GM18867 (cell line): ENCODE measurements at regions not wholly inside any gene's neighbourhood (a gene's known extent, or its start where the extent isn't known, plus 50 kb on each side); places are given as distances from the start of the nearest gene placed in this dataset.
"Not testable (repeated sequence)": the region's sequence is repeated elsewhere in the genome, so short reads cannot be mapped to it uniquely, and the experiment has no call there.

Experiments used
- ATAC-seq: cut with Tn5 transposase; IDR thresholded peaks from one replicate; pipeline ENCODE4 v1.9.1; 2021; ENCODE audit warnings: mild to moderate bottlenecking, moderate library complexity; ENCODE audit not compliant: unreplicated experiment

DNA sequence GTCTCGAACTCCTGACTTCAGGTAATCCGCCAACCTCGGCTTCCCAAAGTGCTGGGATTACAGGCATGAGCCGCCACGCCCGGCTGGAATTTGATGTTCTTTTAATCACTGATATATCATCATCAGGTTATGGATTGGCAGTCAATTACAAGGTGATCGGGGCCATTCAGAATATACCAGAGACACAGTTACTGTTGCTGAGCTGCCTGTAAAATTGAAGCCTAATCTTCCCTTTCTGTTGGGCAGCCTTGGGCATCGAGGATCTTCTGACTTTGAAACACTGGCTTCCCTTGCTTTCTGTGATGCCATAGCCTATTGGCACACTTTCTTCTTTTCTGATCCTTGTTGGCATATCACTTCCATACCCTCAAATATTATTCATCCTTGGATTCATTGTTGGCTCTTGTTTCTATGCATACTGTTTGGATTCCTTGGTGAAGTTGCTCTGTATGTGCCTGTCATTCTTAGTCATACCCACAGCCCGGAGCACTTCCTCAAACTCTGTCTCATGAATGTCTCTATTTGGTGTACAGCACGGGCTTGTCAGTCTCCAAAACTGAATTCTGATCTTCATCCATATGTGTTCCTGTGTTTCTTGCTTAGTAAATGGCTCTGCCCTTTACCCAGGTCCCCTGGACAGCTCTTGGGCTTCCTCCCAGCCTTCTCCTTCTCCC, 85.6 kb upstream of the CRYM start:
- ATAC-seq, result peak; percentile 25

DNA sequence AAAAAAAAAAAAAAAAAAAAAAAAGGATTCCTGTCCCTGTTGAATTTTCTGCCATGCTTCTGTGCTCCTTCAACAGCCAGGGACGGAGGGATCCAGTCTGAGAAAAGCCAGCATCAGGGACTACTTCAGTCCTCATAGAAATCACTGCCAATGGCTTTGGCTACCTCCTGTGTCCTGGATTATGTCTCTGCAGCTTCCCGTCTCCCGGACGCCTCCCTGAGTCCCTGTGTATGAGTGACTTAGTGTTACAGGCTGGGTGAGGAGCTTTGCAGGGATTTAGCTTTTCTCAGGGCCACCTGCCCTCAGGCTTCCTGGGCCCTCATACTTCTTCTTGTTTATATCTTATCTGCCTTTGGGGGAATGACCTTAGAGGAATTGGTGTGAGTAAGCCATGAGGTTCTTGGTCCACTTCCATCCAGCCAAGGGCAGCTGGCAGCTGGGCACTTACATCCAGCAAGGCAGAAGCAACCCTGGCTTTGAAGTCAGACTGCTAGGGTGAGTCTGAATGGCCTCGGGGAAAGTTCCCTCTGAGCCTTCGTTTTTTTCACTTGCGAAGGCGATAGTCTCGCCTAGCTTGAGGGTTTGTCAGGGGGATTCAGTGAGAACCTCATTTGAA, 83.6 kb upstream of the CRYM start:
- ATAC-seq, result not testable (repeated sequence)

DNA sequence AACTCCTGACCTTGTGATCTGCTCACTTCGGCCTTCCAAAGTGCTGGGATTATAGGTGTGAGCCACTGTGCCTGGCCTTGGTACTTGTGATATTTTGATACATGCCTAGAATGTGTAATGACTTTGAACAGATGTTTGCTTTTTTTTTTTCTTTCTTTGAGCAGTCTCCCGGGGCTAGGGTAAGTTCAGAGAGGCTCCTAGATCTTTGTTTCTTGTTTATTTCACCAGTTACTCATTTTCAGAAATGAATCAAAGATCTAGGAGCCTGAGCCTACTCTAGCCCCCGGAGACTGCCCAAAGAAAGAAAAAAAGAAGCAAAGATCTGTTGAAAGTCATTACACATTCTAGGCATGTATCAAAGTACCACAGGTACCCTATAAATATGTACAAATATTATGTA, 83.0 kb upstream of the CRYM start:
- ATAC-seq, result not testable (repeated sequence)

DNA sequence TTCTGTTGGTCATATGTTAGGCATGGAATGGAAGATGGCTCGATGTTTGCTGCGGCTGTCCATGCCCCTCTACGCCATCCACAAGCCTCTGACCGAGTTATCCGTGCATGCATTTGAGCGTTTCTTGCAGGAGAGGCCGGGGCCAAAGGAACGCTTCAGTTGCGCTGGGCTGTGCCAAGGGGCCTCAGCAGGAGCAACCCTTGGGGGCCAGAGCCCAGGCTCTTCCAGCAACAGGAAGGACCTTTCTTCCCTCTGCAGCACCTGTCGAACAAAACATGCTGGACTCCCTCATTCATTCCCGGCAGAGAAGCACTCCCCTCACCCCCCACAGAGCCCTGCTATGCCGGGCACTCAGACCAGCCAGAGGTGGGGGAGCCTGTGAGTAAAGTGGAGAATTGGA, 81.4 kb upstream of the CRYM start:
- ATAC-seq, result peak; percentile 6

DNA sequence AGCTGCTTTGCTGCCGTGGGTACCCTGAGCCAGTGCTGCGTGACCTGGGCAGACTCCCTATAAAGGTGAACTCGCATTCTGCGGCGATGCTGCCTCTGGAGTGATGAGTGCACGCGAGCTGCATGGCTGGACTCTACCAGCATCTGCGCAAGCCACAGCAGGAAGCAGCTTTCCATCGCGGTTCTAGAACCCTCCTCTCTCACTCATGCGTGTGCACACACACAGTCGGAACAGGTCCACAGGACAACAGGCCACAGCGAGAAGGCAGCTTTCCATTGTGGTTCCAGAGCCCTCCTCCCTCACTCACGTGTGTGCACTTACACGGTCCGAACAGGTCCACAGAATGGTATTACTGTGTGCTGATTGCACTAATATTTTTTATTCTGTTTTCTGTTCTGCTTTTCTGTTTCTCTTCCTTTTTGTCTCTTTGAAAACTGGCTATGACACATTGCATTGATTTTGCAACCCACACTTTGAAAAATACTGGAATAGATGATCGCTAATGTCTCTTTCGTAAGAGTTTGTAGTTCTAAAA, 80.2 kb upstream of the CRYM start:
- ATAC-seq, result peak; percentile 57

DNA sequence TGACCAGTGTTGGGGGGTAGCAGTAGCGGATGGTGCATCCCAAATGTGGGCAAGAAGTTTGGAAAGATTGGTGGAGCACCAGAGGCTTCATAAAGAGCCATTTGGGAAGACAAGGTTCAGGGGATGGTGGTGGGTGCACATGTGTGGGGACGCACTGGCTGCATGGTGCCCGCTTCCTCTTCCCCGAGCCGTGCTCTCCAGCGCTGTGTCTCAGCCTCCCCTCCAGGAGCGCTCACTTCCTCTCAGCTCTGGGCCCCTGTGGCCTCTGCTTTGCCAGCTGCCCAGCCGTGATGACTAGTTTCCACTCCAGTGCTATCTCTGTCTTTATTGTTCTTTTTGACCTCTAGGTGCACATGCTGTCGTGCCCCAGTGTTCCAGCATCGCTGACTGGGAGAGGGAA, 78.2 kb upstream of the CRYM start:
- ATAC-seq, result peak; percentile 25

DNA sequence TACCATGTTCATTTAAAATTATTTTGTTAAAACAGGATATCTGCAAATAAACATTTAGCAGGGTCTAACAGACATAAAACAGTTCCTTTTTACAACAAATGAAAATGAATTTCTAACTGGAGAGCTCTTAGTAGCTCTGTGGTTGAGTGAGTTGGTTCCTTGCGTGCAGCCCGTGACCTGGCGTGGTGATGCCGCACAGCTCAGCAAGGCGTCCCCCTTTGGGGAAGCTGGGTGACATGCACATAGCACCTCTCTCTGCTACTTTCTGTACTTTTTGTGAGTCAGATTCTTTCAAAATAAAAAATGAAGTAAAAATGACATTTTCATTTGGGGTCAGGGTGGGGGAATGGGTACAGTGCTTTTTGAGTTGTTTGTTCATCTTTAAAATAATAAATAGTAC, 73.3 kb upstream of the CRYM start:
- not testable (repeated sequence) for ATAC-seq

DNA sequence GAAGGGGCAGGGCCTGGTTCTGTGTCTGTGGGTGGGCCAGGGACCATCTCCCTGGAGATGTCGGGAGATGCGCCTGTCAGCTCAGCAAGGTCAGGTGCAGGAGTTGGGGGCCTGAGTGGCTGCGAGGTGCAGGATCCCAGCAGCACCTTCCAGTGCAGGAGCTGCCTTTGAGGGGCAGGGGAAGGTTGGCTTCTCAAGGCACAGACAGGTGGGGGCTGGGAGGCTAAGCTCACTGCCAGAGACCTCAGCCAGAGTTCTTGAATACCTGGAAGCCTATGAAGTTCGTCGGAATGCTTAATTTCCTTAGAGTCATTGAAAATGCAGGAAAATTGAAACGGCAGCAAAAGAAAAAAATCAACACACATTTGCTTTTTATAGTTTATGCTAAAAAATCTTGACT, 72.8 kb upstream of the CRYM start:
- not testable (repeated sequence) for ATAC-seq

DNA sequence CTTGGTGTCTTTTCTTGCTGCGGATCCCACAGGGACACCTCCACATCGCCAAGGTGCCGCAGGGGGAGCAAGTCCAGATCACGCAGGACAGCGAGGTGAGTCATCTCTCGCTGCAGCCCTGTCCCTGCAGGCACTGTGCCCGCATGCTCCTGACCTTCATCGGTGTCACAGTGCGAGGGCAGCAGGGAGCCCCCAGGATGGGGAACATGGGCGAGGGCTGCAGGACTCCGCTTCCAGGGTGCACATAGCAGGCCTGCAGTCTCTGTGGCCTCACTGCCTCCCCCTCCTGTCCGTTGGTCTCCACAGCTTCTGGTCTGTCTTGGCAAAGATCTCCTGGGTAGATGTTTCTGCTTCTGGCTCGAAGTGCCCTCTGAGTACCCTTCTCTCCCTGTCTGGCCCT, 71.2 kb upstream of the CRYM start:
- ATAC-seq, result not testable (repeated sequence)

DNA sequence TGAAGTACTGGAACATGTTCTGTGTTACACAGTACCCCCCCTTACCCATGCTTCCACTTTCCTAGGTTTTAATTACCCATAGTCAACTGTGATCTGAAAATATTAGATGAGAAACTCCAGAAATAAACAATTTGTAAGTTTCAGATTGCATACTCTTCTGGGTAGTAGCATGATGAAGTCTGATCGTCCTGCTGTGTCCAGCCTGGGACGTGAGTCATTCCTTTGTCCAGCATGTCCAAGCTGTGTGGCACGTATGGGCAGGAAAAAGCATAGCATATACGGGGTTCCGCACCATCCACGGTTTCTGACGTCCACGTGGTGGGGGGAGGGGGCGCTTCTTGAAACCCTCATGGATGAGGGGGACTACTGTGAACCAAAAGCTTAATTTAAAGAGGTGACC, 70.7 kb upstream of the CRYM start:
- not testable (repeated sequence) for ATAC-seq

DNA sequence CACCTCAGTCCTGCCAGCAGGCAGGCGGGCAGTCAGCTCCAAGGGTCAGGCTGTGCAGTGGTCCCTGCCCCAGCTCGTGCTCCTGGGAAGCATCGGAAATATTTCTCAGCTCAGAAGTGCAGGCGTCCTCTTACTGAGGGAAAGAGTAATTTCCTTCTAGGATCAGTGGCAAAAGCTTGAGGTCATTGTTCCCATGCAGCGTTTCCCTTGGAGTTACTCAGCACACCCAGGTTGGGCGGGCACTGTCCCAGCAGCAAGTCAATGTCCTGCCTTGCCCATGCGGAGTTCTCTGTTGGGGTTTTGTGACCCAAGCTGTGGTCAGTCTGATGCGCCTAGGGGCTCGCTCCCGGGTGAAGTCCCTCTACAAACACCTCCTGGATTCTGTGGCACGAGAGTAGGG, 69.4 kb upstream of the CRYM start:
- ATAC-seq, result not testable (repeated sequence)

DNA sequence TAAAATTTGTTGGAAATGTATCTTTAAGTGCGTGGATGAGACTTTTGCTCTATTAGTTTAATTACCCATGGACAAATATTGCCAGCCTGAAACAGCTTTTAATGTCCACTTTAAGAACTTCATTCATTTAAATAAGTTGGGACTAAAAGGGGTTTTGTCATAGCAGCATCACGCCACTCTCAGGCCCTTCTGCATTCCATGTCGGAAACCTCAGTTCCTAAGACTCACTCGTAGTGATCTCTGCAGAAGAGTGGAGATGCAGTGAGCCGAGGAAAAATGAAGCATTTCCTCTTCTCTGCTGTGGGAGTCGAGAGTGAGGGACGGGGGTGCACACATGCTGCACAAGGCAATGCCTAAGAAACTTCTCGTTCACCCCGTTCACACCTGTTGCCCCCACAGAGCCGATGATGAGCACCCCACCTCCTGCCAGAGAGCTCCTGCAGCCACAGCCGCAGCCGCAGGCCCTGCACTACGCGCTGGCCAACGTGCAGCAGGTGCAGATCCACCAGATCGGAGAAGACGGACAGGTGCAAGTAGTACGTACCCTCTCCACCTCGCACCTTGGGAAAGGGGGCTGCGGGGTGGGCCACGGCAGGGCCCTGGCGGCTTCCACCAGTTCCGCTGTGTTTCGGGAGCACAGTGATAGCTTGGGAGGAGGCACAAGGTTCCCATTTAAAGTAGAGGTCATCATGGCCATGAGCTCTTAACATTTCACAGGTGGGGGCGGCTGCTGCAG, 68.8 kb upstream of the CRYM start:
- ATAC-seq, result not testable (repeated sequence)

DNA sequence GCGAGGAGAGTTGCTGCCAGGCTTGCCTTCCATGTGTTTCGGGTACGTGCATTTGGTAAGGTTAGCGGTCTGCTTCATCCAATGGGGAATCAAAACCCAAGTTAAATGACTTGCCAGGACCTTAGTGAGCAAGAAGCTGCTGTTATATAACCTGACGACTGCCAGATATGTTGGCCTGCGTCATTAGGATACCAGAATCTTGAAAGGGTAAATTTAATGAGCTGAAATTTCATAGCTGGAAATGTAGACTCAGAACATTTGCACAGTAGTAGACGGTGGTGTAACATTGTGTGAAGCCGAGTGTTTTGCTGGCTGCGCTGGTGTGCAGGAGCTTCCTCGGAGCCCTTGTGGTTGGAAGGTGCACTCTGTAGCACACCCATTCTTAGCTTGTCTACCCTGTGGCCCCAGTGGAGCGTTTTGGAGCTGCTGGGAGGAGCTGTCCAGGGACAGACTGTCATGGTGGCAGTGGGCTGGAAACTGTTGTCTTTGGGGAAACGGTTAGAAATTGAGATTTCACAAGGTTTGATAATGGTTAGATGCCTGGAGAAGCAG, 66.3 kb upstream of the CRYM start:
- ATAC-seq, result not testable (repeated sequence)

DNA sequence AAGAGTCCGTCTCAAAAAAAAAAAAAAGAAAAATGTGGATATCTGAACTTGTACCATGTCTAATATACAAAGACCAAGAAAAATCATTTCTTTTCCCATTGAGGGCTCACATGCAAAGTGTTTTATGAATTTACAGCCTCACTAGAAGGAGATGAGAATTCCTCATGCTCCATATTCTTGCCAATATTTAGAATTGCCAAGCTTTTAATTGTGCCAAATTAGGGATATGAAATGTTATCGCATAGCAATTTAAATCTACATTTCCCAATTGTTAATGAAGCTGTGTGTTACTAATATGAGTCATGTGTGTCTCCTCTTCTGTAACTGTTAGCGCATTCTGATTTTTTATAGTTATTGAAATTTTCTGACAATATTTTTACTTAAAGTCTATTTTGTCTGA, 63.0 kb upstream of the CRYM start:
- no peak for ATAC-seq

DNA sequence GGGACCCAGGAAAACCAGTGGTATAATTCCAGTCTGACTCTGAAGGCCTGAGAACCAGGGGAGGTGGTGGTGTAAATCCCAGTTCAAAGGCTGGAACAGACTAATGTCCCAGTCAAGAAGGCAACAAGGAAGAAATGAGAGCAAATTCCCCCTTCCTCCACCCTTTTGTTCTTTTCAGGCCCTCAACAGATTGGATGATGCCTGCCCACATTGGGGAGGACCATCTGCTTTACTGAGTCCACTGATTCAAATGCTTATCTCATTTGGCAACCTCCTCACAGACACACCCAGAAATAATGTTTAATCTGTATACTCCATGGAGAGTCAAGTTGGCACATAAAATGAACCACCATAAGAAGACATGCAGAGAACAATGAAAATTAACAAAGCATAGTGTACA, 61.9 kb upstream of the CRYM start:
- ATAC-seq, result no peak

DNA sequence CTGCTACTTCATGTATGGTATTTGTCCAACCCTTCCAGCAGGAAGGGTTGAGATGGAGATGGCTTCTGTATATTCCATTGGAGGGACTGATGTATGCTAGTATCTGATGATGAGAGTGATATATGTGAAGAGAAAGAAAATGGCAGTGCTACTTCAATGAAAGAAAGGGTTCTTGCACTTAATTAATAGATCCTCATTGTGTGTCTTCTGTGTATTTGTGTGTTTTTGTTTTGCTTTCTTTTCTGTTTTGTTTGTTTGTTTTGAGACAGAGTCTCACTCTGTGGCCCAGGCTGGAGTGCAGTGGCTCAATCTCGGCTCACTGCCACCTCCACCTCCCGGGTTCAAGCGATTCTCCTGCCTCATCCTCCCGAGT, 61.2 kb upstream of the CRYM start:
- no peak for ATAC-seq

DNA sequence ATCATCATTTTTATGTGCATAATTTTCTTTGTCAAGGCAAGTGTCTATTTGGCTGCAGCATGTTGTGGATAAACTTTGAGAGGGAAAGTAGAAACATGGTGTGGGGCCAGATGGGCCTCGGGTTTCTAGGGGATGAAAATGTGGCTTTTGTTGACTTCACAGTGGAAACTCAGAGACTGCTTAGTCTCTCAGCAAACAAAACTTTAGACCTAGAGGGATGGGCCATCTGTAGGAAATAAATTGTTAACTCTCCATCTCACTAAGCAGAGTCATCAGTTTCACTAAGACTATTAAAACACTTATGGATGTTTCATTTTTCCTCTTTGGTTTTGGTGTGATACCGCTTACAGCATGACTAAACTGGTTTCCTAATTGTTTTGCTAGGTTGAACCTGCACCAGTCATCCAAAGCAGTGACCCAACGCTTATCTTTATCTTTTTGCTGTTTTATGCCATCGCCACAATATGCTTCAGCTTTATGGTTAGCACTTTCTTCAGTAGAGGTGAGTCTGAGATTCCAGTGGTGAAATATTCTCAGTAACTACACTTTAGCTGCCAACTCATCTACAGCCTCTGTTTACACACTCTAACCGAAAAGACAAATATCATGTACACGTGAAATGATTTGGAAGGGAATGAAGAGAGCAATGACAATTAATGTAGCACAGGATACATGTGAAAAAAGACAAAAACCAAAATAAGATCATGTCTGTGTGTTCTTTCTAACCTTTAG, 60.6 kb upstream of the CRYM start:
- no peak for ATAC-seq

DNA sequence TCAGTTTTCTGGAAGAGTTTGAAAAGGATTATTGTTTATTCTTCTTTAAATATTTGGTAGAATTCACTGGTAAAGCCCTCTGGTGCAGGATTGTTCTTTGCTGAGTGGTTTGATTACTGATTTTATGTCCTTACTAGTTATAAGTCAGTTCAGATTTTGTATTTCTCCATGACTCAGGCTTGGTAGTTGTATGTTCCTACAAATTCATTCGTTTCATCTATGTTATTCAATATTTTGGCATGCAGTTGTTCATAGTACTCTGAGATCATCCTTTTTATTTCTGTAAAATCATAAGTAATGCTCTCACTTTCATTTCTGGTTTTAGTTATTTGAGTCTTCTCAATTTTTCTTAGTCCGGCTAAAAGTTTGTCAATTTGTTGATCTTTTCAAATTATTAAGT, 58.1 kb upstream of the CRYM start:
- ATAC-seq, result no peak

DNA sequence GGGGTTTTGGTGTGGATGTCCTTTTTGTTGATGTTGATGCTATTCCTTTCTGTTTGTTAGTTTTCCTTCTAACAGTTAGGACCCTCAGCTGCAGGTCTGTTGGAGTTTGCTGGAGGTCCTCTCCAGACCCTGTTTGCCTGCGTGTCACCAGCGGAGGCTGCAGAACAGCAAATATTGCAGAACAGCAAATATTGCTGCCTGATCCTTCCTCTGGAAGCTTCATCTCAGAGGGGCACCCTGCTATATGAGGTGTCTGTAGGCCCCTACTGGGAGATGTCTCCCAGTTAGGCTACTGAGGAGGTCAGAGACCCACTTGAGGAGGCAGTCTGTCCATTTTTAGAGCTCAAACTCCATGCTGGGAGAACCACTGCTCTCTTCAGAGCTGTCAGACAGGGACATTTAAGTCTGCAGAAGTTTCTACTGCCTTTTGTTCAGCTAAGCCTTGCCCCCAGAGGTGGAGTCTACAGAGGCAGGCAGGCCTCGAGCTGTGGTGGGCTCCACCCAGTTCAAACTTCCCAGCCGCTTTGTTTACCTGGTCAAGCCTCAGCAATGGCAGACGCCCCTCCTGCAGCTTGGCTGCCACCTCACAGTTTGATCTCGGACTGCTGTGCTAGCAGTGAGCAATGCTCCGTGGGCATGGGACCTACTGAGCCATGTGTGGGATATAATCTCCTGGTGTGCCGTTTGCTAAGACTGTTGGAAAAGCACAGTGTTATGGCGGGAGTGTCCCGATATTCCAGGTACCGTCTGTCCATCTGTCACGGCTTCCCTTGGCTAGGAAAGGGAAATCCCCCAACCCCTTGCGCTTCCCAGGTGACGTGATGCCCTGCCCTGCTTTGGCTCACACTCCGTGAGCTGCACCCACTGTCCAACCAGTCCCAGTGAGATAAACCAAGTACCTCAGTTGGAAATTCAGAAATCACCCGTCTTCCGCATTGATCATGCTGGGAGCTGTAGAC, 56.4 kb upstream of the CRYM start:
- not testable (repeated sequence) for ATAC-seq

DNA sequence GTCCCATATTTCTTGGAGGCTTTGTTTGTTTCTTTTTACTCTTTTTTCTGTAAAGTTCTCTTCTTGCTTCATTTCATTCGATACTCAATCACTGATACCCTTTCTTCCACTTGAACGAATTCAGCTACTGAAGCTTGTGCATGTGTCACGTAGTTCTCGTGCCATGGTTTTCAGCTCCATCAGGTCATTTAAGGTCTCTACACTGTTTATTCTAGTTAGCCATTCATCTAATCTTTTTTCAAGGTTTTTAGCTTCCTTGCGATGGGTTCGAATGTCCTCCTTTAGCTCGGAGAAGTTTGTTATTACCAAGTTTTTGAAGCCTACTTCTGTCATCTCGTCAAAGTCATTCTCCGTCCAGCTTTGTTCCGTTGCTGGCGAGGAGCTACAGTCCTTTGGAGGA, 55.6 kb upstream of the CRYM start:
- not testable (repeated sequence) for ATAC-seq
